ENCODE measurements at regions not wholly inside any gene's neighbourhood (a gene's known extent, or its start where the extent isn't known, plus 50 kb on each side); places are given as distances from the start of the nearest gene placed in this dataset.

DNA sequence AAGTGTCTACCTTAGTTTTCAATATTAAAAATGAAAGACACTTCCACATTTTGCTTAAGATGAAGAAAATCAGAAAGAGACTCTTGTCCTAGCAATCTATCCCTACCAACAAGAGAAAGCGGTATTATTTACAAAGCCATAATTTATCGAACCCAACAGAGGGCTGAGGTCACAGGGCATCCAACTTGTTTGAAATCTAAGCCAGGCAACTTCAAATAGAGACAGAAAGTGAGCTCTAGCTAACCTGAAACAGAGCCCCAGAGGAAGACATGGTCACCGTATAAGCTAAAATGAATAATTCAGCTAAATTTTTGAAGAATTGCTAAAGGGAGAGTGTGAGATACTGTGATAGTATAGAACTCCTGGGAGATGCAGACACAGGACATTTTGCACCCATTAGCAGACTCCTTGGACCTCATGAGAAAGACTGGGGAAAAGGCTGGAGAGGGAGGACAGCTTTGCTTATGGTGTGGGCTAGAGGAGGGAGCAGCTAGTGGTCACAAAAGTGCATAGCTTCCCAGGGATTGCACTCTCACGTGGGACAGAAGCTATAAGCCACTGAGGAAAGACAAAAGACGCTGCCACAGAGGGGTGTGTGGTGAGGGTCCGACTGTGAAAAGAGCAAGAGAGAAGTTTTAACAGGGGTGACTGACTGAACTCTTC lies 624.2 kb upstream of the GRIN3A start:
- TF ChIP-seq, protein P1, sequence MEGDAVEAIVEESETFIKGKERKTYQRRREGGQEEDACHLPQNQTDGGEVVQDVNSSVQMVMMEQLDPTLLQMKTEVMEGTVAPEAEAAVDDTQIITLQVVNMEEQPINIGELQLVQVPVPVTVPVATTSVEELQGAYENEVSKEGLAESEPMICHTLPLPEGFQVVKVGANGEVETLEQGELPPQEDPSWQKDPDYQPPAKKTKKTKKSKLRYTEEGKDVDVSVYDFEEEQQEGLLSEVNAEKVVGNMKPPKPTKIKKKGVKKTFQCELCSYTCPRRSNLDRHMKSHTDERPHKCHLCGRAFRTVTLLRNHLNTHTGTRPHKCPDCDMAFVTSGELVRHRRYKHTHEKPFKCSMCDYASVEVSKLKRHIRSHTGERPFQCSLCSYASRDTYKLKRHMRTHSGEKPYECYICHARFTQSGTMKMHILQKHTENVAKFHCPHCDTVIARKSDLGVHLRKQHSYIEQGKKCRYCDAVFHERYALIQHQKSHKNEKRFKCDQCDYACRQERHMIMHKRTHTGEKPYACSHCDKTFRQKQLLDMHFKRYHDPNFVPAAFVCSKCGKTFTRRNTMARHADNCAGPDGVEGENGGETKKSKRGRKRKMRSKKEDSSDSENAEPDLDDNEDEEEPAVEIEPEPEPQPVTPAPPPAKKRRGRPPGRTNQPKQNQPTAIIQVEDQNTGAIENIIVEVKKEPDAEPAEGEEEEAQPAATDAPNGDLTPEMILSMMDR (IDR thresholded peaks at IDR 0.05; ENCODE audit: low read depth, low read length, missing input control): no peak
- TF ChIP-seq, protein P2, sequence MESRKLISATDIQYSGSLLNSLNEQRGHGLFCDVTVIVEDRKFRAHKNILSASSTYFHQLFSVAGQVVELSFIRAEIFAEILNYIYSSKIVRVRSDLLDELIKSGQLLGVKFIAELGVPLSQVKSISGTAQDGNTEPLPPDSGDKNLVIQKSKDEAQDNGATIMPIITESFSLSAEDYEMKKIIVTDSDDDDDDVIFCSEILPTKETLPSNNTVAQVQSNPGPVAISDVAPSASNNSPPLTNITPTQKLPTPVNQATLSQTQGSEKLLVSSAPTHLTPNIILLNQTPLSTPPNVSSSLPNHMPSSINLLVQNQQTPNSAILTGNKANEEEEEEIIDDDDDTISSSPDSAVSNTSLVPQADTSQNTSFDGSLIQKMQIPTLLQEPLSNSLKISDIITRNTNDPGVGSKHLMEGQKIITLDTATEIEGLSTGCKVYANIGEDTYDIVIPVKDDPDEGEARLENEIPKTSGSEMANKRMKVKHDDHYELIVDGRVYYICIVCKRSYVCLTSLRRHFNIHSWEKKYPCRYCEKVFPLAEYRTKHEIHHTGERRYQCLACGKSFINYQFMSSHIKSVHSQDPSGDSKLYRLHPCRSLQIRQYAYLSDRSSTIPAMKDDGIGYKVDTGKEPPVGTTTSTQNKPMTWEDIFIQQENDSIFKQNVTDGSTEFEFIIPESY (IDR thresholded peaks at IDR 0.05): no peak
- TF ChIP-seq, protein P3, sequence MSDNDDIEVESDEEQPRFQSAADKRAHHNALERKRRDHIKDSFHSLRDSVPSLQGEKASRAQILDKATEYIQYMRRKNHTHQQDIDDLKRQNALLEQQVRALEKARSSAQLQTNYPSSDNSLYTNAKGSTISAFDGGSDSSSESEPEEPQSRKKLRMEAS (IDR thresholded peaks at IDR 0.05): no peak
- TF ChIP-seq TAF1 (conservative IDR thresholded peaks at IDR 0.05) (no peak), EGR1 (IDR thresholded peaks at IDR 0.05; ENCODE audit: low read depth in 2 of 2) (no peak)
- TF ChIP-seq, protein P4, sequence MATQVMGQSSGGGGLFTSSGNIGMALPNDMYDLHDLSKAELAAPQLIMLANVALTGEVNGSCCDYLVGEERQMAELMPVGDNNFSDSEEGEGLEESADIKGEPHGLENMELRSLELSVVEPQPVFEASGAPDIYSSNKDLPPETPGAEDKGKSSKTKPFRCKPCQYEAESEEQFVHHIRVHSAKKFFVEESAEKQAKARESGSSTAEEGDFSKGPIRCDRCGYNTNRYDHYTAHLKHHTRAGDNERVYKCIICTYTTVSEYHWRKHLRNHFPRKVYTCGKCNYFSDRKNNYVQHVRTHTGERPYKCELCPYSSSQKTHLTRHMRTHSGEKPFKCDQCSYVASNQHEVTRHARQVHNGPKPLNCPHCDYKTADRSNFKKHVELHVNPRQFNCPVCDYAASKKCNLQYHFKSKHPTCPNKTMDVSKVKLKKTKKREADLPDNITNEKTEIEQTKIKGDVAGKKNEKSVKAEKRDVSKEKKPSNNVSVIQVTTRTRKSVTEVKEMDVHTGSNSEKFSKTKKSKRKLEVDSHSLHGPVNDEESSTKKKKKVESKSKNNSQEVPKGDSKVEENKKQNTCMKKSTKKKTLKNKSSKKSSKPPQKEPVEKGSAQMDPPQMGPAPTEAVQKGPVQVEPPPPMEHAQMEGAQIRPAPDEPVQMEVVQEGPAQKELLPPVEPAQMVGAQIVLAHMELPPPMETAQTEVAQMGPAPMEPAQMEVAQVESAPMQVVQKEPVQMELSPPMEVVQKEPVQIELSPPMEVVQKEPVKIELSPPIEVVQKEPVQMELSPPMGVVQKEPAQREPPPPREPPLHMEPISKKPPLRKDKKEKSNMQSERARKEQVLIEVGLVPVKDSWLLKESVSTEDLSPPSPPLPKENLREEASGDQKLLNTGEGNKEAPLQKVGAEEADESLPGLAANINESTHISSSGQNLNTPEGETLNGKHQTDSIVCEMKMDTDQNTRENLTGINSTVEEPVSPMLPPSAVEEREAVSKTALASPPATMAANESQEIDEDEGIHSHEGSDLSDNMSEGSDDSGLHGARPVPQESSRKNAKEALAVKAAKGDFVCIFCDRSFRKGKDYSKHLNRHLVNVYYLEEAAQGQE (IDR thresholded peaks at IDR 0.05): no peak

Measured in liver (tissue), 3 donors.